NCI-H82 (cell line): ENCODE measurements at regions not wholly inside any gene's neighbourhood (a gene's known extent, or its start where the extent isn't known, plus 50 kb on each side); places are given as distances from the start of the nearest gene placed in this dataset.

ENCODE experiments used
- DNase-seq: peaks from one replicate; lab custom pipeline; 2025; lab: John Stamatoyannopoulos, UW

GRCh38 chr10:88023676-88024075 is 160.3 kb downstream of the PTEN start:
- no peak for DNase-seq

GRCh38 chr10:88026031-88026430 is 162.6 kb downstream of the PTEN start:
- DNase-seq, result no peak

GRCh38 chr10:88027570-88027969 is 164.1 kb downstream of the PTEN start:
- DNase-seq, result no peak

- DNase-seq, result no peak
Observed at GRCh38 chr10:88028072-88028471, 164.6 kb downstream of the PTEN start.

- DNase-seq, result peak; percentile 2
Observed at GRCh38 chr10:88028654-88029053, 165.2 kb downstream of the PTEN start.

GRCh38 chr10:88032566-88032965 is 169.1 kb downstream of the PTEN start:
- no peak for DNase-seq

GRCh38 chr10:88033385-88033784 is 170.0 kb downstream of the PTEN start:
- DNase-seq, result no peak

- no peak for DNase-seq
Observed at GRCh38 chr10:88033793-88034192, 170.4 kb downstream of the PTEN start.

- DNase-seq, result peak; percentile 83
Observed at GRCh38 chr10:88036126-88036525, 172.7 kb downstream of the PTEN start.

GRCh38 chr10:88037623-88038022 is 174.2 kb downstream of the PTEN start:
- no peak for DNase-seq

- no peak for DNase-seq
Observed at GRCh38 chr10:88038268-88038667, 174.8 kb downstream of the PTEN start.

GRCh38 chr10:88039496-88040200 is 176.2 kb downstream of the PTEN start:
- DNase-seq, result no peak

GRCh38 chr10:88041243-88042159 is 178.1 kb downstream of the PTEN start:
- no peak for DNase-seq

- peak; percentile 87 for DNase-seq
Observed at GRCh38 chr10:88042160-88043100, 179.0 kb downstream of the PTEN start.

GRCh38 chr10:88045096-88045495 is 181.7 kb downstream of the PTEN start:
- DNase-seq, result no peak

GRCh38 chr10:88045656-88046415 is 182.4 kb downstream of the PTEN start:
- DNase-seq, result no peak

GRCh38 chr10:88047579-88047978 is 184.2 kb downstream of the PTEN start:
- DNase-seq, result no peak

GRCh38 chr10:88048312-88048711 is 184.9 kb downstream of the PTEN start:
- no peak for DNase-seq

- no peak for DNase-seq
Observed at GRCh38 chr10:88049204-88049603, 185.8 kb downstream of the PTEN start.

GRCh38 chr10:88057720-88058119 is 194.3 kb downstream of the PTEN start:
- DNase-seq, result no peak

- no peak for DNase-seq
Observed at GRCh38 chr10:88058750-88059149, 195.3 kb downstream of the PTEN start.
